Bronchial epithelial cell (primary cell): ENCODE measurements at regions not wholly inside any gene's neighbourhood (a gene's known extent, or its start where the extent isn't known, plus 50 kb on each side); places are given as distances from the start of the nearest gene placed in this dataset.

Experiments used
- DNase-seq: peaks from one replicate; pipeline ENCODE4 v3.0.0-alpha.2; 2010; ENCODE audit warnings: low read depth
- FAIRE-seq: peaks from 2 replicates; lab custom pipeline; 2011; peaks lifted over from hg19 to GRCh38; lab: Jason Lieb, UNC
- H3K27me3 ChIP-seq: 2 replicates; pipeline ENCODE4 v1.5.1; 2011; ENCODE audit warnings: low read length; ENCODE audit not compliant: control insufficient read depth, insufficient read depth
- H3K36me3 ChIP-seq: 2 replicates; pipeline ENCODE4 v1.5.1; 2011; ENCODE audit warnings: low read length; ENCODE audit not compliant: control insufficient read depth, insufficient read depth
- H3K4me3 ChIP-seq: 2 replicates; pipeline ENCODE4 v1.5.1; 2011; ENCODE audit warnings: mild to moderate bottlenecking, low read depth, low read length, control low read depth
- CTCF ChIP-seq: IDR thresholded peaks from 2 replicates; pipeline ENCODE4 v1.5.1; 2011; ENCODE audit warnings: mild to moderate bottlenecking, moderate library complexity, low read length, control low read depth, inconsistent platforms; ENCODE audit not compliant: insufficient read depth, severe bottlenecking

GRCh38 chr3:72144773-72145505 is 360.0 kb upstream of the PROK2 start:
- FAIRE-seq (no peak), DNase-seq (no peak)
- no peaks in the 10 kb centered on the region for H3K36me3 ChIP-seq
- H3K4me3 ChIP-seq, result no peak overlapping the region
- no peaks in the 10 kb centered on the region for H3K27me3 ChIP-seq
- TF ChIP-seq CTCF, result no peak

GRCh38 chr3:72143966-72144717 is 359.2 kb upstream of the PROK2 start:
- Histone ChIP-seq H3K36me3 (no peaks in the 10 kb centered on the region), H3K27me3 (no peaks in the 10 kb centered on the region), H3K4me3 (no peak overlapping the region)
- DNase-seq (no peak), FAIRE-seq (no peak)
- no peak for TF ChIP-seq CTCF

GRCh38 chr3:72143322-72143721 is 358.4 kb upstream of the PROK2 start:
- Histone ChIP-seq H3K36me3 (no peaks in the 10 kb centered on the region), H3K4me3 (no peak overlapping the region), H3K27me3 (no peaks in the 10 kb centered on the region)
- no peak for TF ChIP-seq CTCF
- peak; percentile 20 for DNase-seq
- FAIRE-seq, result no peak

- FAIRE-seq, result no peak
- Histone ChIP-seq H3K27me3 (no peaks in the 10 kb centered on the region), H3K4me3 (no peak overlapping the region), H3K36me3 (no peaks in the 10 kb centered on the region)
- no peak for DNase-seq
- TF ChIP-seq CTCF, result no peak
Observed at GRCh38 chr3:72142028-72142427, 357.1 kb upstream of the PROK2 start.

GRCh38 chr3:72141264-72141663 is 356.3 kb upstream of the PROK2 start:
- H3K4me3 ChIP-seq, result no peak overlapping the region
- no peak for TF ChIP-seq CTCF
- H3K27me3 ChIP-seq, result no peaks in the 10 kb centered on the region
- no peak for DNase-seq
- no peaks in the 10 kb centered on the region for H3K36me3 ChIP-seq
- no peak for FAIRE-seq
